Hematopoietic multipotent progenitor cell treated with erythropoietin and hydrocortisone succinate and interleukin-3 and kit ligand, for 15 days (in vitro differentiated cells): ENCODE measurements at regions not wholly inside any gene's neighbourhood (a gene's known extent, or its start where the extent isn't known, plus 50 kb on each side); places are given as distances from the start of the nearest gene placed in this dataset.

ENCODE experiments used
- DNase-seq: peaks from one replicate; pipeline ENCODE4 v3.0.0-alpha.2; 2015; ENCODE audit warnings: low spot score

DNA sequence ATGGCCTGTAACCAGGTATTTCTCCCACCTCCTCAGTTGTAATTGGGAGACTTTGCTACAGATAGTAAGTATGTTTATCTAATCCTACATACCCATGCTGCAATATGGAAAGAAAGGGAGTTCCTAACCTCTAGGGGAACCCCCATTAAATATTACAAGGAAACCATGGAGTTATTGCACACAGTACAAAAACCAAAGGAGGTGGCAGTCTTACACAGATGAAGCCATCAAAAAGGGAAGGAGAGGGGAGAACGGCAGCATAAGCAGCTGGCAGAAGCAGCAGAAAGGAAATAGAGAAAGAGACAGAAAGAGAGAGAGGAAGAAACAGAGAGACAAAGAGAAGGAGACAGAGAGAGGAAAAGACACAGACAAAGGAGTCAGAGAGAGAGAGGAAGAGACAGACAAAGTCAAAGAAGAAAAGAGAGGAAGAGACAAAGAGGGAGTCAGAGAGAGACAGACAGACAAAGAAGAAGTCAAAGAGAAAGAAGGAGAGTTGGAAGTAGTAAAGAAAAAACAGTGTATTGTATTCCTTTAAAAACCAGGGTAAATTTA is 142.9 kb downstream of the FASLG start:
- no peak for DNase-seq

DNA sequence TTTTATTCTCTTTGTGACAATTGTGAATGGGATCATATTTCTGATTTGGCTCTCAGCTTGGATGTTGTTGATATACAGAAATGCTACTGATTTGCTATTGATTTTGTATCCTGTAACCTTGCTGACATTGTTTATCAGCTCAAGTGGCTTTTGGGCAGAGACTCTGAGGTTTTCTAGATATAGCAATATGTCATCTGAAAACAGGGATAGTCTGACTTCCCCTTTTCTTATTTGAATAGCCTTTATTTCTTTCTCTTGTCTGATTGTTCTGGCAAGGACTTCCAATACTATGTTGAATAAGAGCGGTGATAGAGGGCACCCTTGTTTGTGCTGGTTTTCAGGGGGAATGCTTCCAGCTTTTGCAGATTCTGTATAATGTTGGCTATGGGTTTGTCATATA is 150.8 kb downstream of the FASLG start:
- DNase-seq: no peak

DNA sequence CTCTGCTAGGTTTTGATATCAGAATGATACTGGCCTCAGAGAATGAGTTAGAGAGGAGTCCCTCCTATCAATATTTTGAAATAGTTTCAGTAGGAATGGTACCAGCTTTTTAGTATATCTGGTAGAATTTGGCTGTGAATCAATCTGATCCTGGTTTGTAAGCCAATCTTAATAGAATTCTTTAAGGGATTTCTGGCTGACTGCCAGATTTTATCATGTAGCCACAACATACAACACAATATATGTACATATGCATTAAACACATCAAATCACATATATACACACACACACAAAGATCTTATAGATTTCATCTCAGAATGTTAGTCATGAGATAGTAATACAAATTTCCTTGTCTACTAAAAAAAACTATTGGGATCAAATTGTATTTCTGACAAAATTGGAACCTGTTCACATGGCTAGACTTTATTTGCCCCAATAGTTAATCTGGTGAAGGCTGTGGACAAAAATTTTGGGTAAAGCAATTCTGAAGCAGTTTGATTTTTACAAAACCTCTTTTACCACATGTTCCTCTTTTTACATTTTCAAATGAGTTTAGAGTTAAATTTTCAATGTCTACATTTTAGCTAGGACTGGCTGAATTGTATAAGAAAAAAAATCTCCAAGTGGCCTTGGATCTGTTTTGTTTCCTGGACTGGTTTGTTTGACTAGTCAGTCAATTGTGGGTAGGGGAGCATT is 151.7 kb downstream of the FASLG start:
- DNase-seq: no peak

- DNase-seq: no peak
Observed at GRCh38 chr1:172811694-172812093, 152.8 kb downstream of the FASLG start.

GRCh38 chr1:172812118-172812517 is 153.2 kb downstream of the FASLG start:
- DNase-seq: no peak

GRCh38 chr1:172813330-172813729 is 154.4 kb downstream of the FASLG start:
- no peak for DNase-seq

GRCh38 chr1:172814428-172814827 is 155.5 kb downstream of the FASLG start:
- DNase-seq: no peak

- no peak for DNase-seq
Observed at GRCh38 chr1:172815740-172816139, 156.8 kb downstream of the FASLG start.

- no peak for DNase-seq
Observed at GRCh38 chr1:172818841-172819527, 160.1 kb downstream of the FASLG start.

DNA sequence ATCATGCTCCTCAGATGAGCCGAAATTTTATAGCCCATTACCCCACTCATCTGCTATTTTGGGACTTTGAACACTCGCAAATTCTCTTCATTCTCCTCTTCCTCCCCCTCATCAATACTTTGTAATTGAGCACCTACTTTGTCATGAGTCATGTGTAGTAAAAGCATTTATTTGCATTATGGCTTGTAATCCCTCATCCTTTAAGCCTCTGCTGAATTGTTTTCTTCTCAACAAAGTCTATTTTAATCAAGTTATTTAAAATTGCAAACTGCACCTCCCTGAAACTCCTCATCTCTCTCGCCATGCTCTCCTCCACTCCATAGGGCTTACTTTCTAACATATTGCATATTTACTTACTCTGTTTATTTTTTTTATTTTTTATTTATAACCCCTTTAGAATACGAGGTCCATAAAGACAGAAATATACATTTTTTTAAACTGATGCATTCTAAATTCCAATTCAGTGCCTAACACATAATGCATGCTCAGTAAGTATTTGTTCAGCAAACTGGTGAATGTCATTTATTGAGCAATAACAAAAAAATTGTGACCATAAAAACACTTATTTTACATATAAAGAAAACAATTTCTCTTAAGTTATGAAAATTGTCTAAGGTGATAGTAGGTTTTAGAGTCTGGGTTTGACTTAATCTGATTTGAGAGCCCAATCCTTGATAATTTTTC is 161.7 kb downstream of the FASLG start:
- peak; percentile 18 for DNase-seq

DNA sequence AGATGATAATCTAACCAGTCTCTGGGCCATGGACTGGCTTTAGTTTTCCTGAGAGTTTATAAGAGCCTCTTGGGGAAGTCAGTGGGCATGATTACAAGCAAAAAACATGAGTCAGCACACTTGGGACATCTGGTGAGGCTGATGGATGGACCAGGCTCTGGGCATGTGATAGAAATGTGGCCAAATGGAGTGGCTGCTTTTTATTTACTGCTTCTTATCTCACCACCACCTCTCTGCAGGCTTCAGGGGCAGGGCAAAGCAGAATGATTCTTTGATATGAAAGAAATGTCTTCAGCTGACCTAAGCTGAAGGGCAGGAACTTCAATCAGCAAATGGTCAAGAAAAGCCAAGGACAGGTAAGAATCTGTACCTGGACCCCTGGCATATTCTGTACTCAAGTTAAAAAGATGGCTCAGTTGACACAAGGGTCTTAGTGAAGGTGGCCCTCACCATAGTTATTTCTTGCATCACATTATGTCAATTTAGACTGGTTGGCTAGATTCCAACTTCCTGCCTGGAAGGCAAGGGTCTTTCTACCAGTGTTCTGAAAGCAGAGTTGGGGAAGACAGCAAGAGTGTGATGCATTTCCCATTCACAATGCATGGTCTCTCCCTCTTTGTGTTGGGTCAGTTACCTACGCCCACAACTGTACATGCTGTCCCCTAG is 162.8 kb downstream of the FASLG start:
- peak; percentile 90 for DNase-seq

GRCh38 chr1:172822886-172823285 is 164.0 kb downstream of the FASLG start:
- no peak for DNase-seq

DNA sequence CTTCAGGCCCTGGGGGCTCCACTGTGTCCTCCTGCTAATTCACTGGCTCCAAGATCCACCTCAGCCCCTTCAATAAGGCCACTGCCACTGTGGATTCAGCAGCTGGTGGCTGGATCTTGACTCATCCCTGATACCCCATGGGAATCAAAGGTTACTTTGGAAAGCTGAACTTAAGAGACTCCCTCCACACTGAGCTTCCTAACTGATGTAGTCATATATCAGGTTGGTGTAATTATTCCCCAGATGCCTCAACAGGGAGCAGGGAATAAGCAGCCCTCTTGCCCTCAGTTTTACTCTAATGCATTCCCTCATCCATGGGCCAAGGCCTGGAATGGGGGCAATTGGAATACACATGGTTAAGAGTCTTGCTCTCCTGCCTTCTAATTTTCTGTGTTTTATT is 164.6 kb downstream of the FASLG start:
- DNase-seq: no peak

DNA sequence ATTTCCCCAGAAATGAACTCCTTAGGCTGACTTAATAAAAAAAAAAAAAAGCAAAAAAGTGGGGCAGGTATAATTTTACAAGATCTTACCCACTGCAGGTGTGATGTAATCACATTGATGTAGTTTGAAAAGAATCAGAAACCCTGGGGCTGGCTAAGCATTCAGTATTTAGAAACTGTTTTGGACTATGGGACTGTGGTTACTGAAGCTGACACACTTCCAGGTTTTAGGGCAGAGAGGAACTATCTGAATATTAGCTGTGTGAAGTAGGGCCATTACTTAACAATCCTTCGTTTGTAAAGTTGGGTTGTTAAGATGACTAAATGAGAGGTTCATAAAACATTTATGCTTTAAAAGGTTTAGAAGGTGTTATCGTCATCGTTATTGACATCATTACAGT is 165.3 kb downstream of the FASLG start:
- no peak for DNase-seq

- DNase-seq: peak; percentile 59
Observed at GRCh38 chr1:172826096-172826741, 167.3 kb downstream of the FASLG start.

DNA sequence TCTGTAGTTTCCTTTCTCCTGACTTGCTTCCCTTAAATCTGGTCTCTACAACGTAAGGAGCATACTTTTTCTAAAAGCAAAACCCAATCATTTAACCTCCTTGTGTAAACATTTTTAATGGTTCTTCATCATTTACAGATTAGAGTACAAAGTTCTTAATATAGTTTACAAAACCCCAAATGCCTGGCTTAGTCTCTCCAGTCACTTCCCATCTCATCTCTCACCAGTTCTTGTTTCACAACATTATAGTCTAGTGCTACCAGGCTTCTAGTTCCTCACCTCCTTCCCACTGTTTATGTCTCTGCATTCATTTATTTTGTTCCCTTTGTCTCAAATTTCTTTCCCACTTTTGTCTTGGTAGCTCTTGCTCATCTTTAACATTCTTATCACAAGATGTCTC is 168.4 kb downstream of the FASLG start:
- no peak for DNase-seq

DNA sequence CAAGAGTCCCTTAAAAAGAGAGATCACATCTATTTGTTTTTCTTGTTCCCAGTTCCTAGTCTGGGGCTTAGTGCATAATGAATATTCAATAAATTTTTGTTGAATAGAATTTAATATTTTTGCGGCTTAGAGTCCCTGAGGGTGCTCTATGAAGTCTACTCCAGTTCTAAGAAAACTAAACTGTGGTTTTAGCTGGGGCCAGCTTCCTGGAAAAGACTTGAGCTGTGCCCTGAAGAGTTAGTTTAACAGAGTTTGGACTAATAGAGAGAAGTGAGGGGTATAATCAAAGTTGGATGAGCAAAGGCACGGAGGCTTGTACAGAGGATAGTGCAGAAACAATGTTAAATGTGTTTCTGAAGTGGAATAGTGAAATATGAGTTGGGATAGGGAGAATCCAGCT is 168.9 kb downstream of the FASLG start:
- DNase-seq: no peak

DNA sequence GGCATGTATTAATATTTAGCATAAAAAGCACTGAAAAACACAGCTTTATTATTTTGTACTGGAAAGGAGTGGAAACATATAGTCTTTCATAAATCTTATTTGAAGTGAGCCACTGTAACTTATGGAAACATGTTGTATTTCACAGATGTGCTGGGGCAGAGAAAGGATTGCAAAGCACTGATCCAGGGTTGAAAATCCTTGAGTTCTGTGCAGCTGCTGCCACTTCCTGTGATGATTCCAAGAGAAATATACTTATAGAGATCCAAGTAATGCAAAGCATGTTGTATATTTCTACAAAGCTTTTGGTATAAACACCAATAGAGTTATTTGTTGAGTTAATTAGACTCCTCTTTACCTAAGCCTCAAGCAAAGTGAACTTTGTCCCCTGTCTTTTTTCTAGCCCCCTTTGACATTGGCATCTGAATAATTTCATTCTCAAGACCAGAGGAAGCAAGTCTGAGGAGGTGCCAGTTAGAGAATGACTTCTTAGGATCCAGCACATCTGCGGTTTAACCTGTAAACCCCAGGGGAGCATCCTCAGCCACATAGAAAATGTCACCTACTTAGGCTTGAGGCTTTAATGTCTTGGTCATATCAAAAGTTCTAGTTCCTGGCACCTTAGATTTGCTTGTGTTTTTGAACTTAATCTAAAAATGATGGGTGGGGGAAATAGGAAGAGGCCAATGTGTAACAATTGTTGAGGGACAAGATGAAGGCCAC is 173.3 kb downstream of the FASLG start:
- DNase-seq: no peak

- no peak for DNase-seq
Observed at GRCh38 chr1:172833954-172834353, 175.1 kb downstream of the FASLG start.

DNA sequence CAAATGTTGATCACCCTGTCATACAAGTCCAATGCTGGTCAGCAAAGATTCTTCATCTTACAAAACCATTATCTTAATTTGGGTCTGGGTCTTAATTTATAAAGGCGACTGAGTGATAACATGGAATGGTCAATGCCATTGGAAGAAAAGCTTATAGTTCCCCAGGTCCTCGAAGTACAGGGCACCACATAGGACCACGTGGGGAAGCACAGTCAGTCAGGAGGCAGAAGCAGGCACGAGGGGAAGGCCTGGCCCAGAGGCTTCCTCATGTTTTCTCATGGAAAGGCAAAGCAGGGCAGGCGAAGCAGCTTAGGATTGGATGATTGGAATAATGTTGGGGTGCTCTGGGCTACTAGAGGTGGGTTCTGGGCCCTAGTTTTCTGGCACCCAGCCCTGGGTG is 175.7 kb downstream of the FASLG start:
- no peak for DNase-seq

- DNase-seq: no peak
Observed at GRCh38 chr1:172835834-172836233, 176.9 kb downstream of the FASLG start.
